Retinal pigment epithelial cell (primary cell): ENCODE measurements at regions not wholly inside any gene's neighbourhood (a gene's known extent, or its start where the extent isn't known, plus 50 kb on each side); places are given as distances from the start of the nearest gene placed in this dataset.

Experiments
- DNase-seq: peaks from one replicate; pipeline ENCODE4 v3.0.0-alpha.2; 2010; ENCODE audit warnings: low read depth
- H3K4me3 ChIP-seq: 2 replicates; pipeline ENCODE4 v1.5.1; 2011; ENCODE audit warnings: mild to moderate bottlenecking, low read length, control low read depth, moderate library complexity
- TF ChIP-seq, protein P1 (sequence below): conservative IDR thresholded peaks from 2 replicates; pipeline ENCODE4 v1.5.1; 2011; ENCODE audit warnings: low read depth, low read length, control low read depth, inconsistent platforms

- DNase-seq = no peak
- H3K4me3 ChIP-seq = no peak overlapping the region
- TF ChIP-seq, protein P1, sequence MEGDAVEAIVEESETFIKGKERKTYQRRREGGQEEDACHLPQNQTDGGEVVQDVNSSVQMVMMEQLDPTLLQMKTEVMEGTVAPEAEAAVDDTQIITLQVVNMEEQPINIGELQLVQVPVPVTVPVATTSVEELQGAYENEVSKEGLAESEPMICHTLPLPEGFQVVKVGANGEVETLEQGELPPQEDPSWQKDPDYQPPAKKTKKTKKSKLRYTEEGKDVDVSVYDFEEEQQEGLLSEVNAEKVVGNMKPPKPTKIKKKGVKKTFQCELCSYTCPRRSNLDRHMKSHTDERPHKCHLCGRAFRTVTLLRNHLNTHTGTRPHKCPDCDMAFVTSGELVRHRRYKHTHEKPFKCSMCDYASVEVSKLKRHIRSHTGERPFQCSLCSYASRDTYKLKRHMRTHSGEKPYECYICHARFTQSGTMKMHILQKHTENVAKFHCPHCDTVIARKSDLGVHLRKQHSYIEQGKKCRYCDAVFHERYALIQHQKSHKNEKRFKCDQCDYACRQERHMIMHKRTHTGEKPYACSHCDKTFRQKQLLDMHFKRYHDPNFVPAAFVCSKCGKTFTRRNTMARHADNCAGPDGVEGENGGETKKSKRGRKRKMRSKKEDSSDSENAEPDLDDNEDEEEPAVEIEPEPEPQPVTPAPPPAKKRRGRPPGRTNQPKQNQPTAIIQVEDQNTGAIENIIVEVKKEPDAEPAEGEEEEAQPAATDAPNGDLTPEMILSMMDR = no peak
Measured at GRCh38 chr1:199362996-199363395, 664.5 kb upstream of the NR5A2 start.

- no peak overlapping the region for H3K4me3 ChIP-seq
- DNase-seq = no peak
- TF ChIP-seq, protein P1 = no peak
Measured at GRCh38 chr1:199373139-199373538, 654.4 kb upstream of the NR5A2 start.

DNA sequence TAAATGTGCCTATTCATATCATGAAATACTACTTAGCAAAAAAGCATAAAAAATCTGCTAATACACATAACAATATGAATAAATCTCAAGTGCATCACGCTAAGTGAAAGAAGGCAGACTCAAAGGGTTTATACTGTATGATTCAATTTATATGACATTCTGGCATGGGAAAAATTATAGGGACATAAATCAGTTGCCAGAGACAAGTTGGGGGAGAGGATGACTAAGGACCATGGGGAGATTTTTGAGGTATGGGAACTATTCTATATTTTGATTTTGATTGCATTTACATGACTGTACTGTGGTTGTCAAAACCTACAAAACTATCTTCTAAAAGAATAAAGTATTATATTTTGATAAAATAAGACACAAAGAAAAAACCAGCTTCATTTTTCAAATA is 650.3 kb upstream of the NR5A2 start:
- no peak overlapping the region for H3K4me3 ChIP-seq
- TF ChIP-seq, protein P1 = no peak

GRCh38 chr1:199383793-199384192 is 643.7 kb upstream of the NR5A2 start:
- DNase-seq = no peak
- TF ChIP-seq, protein P1 = no peak
- H3K4me3 ChIP-seq = no peak overlapping the region

More for the DNA sequence above, 650.3 kb upstream of the NR5A2 start:
- DNase-seq = no peak

- TF ChIP-seq, protein P1 = no peak
- no peak overlapping the region for H3K4me3 ChIP-seq
- no peak for DNase-seq
Measured at GRCh38 chr1:199394856-199395255, 632.7 kb upstream of the NR5A2 start.

DNA sequence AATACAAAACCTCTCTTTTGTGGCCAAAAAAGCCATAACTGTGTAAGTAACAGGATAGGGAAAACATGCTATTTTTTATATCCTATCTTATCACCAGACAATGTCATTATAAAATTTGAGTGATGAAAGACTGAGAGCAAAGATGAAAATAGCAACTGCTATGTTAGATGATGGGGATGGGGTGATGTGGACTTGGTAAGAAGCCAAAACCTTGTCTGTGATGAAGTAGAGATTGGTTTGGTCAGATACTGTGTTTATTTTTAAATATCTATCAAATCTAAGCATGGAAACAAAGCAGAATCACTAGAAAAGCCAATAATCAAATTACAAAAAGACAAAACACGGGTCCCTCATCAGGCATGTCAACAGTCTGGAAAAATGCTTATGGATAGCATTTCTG is 631.1 kb upstream of the NR5A2 start:
- TF ChIP-seq, protein P1 = no peak
- no peak for DNase-seq
- no peak overlapping the region for H3K4me3 ChIP-seq

DNA sequence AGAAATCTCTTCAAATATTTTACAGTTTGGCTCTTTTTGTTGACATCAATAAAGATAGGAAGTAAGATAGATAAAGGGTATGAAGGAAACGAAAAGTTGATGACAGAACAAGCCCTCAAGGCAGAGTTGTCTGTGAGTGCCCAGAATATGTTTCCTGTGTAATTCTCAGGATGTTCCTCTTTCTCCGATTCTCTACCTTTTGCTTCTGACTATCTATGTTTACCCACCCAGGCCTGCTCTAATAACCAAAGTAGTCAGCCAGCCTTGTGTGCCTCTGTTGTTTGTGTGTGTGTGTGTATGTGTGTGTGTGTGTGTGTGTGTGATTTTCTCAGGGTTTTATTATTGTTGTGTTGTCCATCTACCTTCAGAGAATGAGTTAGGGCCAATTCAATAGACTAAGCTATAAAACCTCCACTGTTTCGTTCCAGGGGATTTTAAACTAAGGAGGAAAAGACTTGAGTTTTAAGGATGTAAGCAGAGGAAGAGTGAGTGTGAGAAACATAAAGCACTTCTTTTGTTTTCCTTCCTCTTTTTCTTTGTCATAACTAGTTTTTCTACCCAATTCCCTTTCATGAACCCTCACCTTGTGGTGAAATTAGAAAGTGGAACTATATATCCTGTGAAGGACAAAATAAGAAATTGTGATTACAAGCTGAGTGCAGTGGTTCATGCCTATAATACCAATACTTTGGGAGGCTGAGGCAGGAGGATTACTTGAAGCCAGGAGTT is 627.4 kb upstream of the NR5A2 start:
- TF ChIP-seq, protein P1 = no peak
- no peak for DNase-seq
- H3K4me3 ChIP-seq = no peak overlapping the region
